Naive thymus-derived CD8-positive, alpha-beta T cell (primary cell): ENCODE measurements at regions not wholly inside any gene's neighbourhood (a gene's known extent, or its start where the extent isn't known, plus 50 kb on each side); places are given as distances from the start of the nearest gene placed in this dataset.

Experiments
- ATAC-seq, 2 donors: fragments of 150-1000 bp; cut with Tn5 transposase in 1 of 2; sonication (Bioruptor Pico), chemical (Tn5 transposase) in 1 of 2; 1 replicate in 1 of 2; 2 replicates in 1 of 2; pipeline ENCODE4 v1.10.0; 2021; ENCODE audit warnings: mild to moderate bottlenecking in 2 of 2, moderate library complexity in 2 of 2
- POLR2A ChIA-PET: fragments of 350-600 bp; sonication (Branson Sonifier 250); formaldehyde crosslinking; loops from one replicate; lab custom pipeline; 2021; ENCODE audit warnings: antibody characterized with exemption; lab: Charles Lee
- DNase-seq, 10 donors: peaks; one replicate each; pipeline versions ENCODE4 v3.0.0 to v3.0.0-alpha.2; 2020 to 2022
- H3K27ac Mint-ChIP-seq, 10 donors: one replicate each; pipeline ENCODE4 v1.8.0; 2020 to 2022; ENCODE audit warnings: mild to moderate bottlenecking in 10 of 10, mixed read lengths in 10 of 10, moderate library complexity in 4 of 10, inconsistent platforms in 1 of 10
- H3K27me3 Mint-ChIP-seq, 5 donors: one replicate each; pipeline ENCODE4 v1.8.0; 2021 to 2022; ENCODE audit warnings: mixed read lengths in 5 of 5
- H3K36me3 Mint-ChIP-seq, 3 donors: one replicate each; pipeline ENCODE4 v1.8.0; 2020 to 2022; ENCODE audit warnings: mixed read lengths in 3 of 3, mild to moderate bottlenecking in 2 of 3, inconsistent platforms in 1 of 3
- H3K4me1 Mint-ChIP-seq, 4 donors: one replicate each; pipeline ENCODE4 v1.8.0; 2021 to 2022; ENCODE audit warnings: mixed read lengths in 4 of 4
- H3K4me3 Mint-ChIP-seq, 10 donors: one replicate each; pipeline ENCODE4 v1.8.0; 2020 to 2022; ENCODE audit warnings: mild to moderate bottlenecking in 10 of 10, mixed read lengths in 10 of 10, moderate library complexity in 6 of 10, inconsistent platforms in 1 of 10
- H3K9me3 Mint-ChIP-seq, 9 donors: one replicate each; pipeline ENCODE4 v1.8.0; 2020 to 2022; ENCODE audit warnings: mixed read lengths in 9 of 9, mild to moderate bottlenecking in 3 of 9, inconsistent platforms in 1 of 9, moderate library complexity in 1 of 9

GRCh38 chr13:84653915-84654534 lies 771.8 kb upstream of the SLITRK1 start:
- POLR2A ChIA-PET = no interaction called here
- Mint-ChIP-seq H3K4me3 (no peak overlapping the region), H3K36me3 (no peaks in the 10 kb centered on the region), H3K27me3 (no peaks in the 10 kb centered on the region), H3K9me3 (peaks cover 0 to 12% (median 0%) of the 10 kb centered on the region in 9 donors), H3K4me1 (no peaks in the 10 kb centered on the region), H3K27ac (no peak overlapping the region)
- no peak for DNase-seq
- ATAC-seq = no peak

GRCh38 chr13:84651705-84652104 lies 769.4 kb upstream of the SLITRK1 start:
- no peak for DNase-seq
- H3K36me3 Mint-ChIP-seq = no peaks in the 10 kb centered on the region
- ATAC-seq = no peak
- H3K9me3 Mint-ChIP-seq = peaks cover 0 to 12% (median 0%) of the 10 kb centered on the region in 9 donors
- H3K27me3 Mint-ChIP-seq = no peaks in the 10 kb centered on the region
- no peak overlapping the region for H3K4me3 Mint-ChIP-seq
- H3K4me1 Mint-ChIP-seq = no peaks in the 10 kb centered on the region
- POLR2A ChIA-PET = no interaction called here
- H3K27ac Mint-ChIP-seq = no peak overlapping the region

- H3K27ac Mint-ChIP-seq = no peak overlapping the region
- ATAC-seq (no peak), DNase-seq (no peak)
- H3K27me3 Mint-ChIP-seq = no peaks in the 10 kb centered on the region
- POLR2A ChIA-PET = no interaction called here
- H3K4me3 Mint-ChIP-seq = no peak overlapping the region
- peaks cover 0 to 12% (median 0%) of the 10 kb centered on the region in 9 donors for H3K9me3 Mint-ChIP-seq
- H3K36me3 Mint-ChIP-seq = no peaks in the 10 kb centered on the region
- no peaks in the 10 kb centered on the region for H3K4me1 Mint-ChIP-seq
Observed at GRCh38 chr13:84651288-84651687, 769.0 kb upstream of the SLITRK1 start.

GRCh38 chr13:84649853-84650252 lies 767.6 kb upstream of the SLITRK1 start:
- H3K9me3 Mint-ChIP-seq = peaks cover 0 to 12% (median 0%) of the 10 kb centered on the region in 9 donors
- H3K27me3 Mint-ChIP-seq = no peaks in the 10 kb centered on the region
- POLR2A ChIA-PET = no interaction called here
- peak overlapping the region in 1 of 10 donors; percentile 66 for H3K27ac Mint-ChIP-seq
- ATAC-seq = no peak
- no peaks in the 10 kb centered on the region for H3K36me3 Mint-ChIP-seq
- no peak for DNase-seq
- H3K4me1 Mint-ChIP-seq = no peaks in the 10 kb centered on the region
- no peak overlapping the region for H3K4me3 Mint-ChIP-seq

- H3K27me3 Mint-ChIP-seq = no peaks in the 10 kb centered on the region
- no peaks in the 10 kb centered on the region for H3K36me3 Mint-ChIP-seq
- no peak for ATAC-seq
- POLR2A ChIA-PET = no interaction called here
- DNase-seq = no peak
- no peaks in the 10 kb centered on the region for H3K4me1 Mint-ChIP-seq
- H3K9me3 Mint-ChIP-seq = peaks cover 0 to 12% (median 0%) of the 10 kb centered on the region in 9 donors
- H3K27ac Mint-ChIP-seq = no peak overlapping the region
- no peak overlapping the region for H3K4me3 Mint-ChIP-seq
Observed at GRCh38 chr13:84648069-84648640, 765.9 kb upstream of the SLITRK1 start.

- POLR2A ChIA-PET = no interaction called here
- H3K4me1 Mint-ChIP-seq = no peaks in the 10 kb centered on the region
- H3K9me3 Mint-ChIP-seq = peaks cover 0 to 8% (median 0%) of the 10 kb centered on the region in 9 donors
- H3K4me3 Mint-ChIP-seq = no peak overlapping the region
- ATAC-seq (no peak), DNase-seq (no peak)
- no peak overlapping the region for H3K27ac Mint-ChIP-seq
- H3K27me3 Mint-ChIP-seq = no peaks in the 10 kb centered on the region
- no peaks in the 10 kb centered on the region for H3K36me3 Mint-ChIP-seq
Observed at GRCh38 chr13:84646957-84647356, 764.7 kb upstream of the SLITRK1 start.

GRCh38 chr13:84645196-84646012 lies 763.1 kb upstream of the SLITRK1 start:
- Mint-ChIP-seq H3K27ac (no peak overlapping the region), H3K9me3 (peaks cover 0 to 7% (median 0%) of the 10 kb centered on the region in 9 donors), H3K4me1 (no peaks in the 10 kb centered on the region), H3K4me3 (no peak overlapping the region), H3K27me3 (no peaks in the 10 kb centered on the region), H3K36me3 (no peaks in the 10 kb centered on the region)
- POLR2A ChIA-PET = no interaction called here
- DNase-seq (no peak), ATAC-seq (no peak)

- no peaks in the 10 kb centered on the region for H3K27me3 Mint-ChIP-seq
- ATAC-seq = no peak
- no peak overlapping the region for H3K27ac Mint-ChIP-seq
- POLR2A ChIA-PET = no interaction called here
- no peaks in the 10 kb centered on the region for H3K36me3 Mint-ChIP-seq
- H3K4me3 Mint-ChIP-seq = no peak overlapping the region
- no peak for DNase-seq
- H3K9me3 Mint-ChIP-seq = peaks cover 0 to 16% (median 0%) of the 10 kb centered on the region in 9 donors
- H3K4me1 Mint-ChIP-seq = no peaks in the 10 kb centered on the region
Observed at GRCh38 chr13:84641491-84641890, 759.2 kb upstream of the SLITRK1 start.

- POLR2A ChIA-PET = no interaction called here
- no peak for ATAC-seq
- Mint-ChIP-seq H3K4me1 (no peaks in the 10 kb centered on the region), H3K9me3 (peaks cover 0 to 16% (median 0%) of the 10 kb centered on the region in 9 donors), H3K27ac (no peak overlapping the region), H3K27me3 (no peaks in the 10 kb centered on the region), H3K4me3 (no peak overlapping the region), H3K36me3 (no peaks in the 10 kb centered on the region)
- no peak for DNase-seq
Observed at GRCh38 chr13:84640691-84641090, 758.4 kb upstream of the SLITRK1 start.

GRCh38 chr13:84630476-84630875 lies 748.2 kb upstream of the SLITRK1 start:
- Mint-ChIP-seq H3K27me3 (no peaks in the 10 kb centered on the region), H3K9me3 (peaks cover 0 to 21% (median 0%) of the 10 kb centered on the region in 9 donors), H3K27ac (no peak overlapping the region), H3K36me3 (no peaks in the 10 kb centered on the region), H3K4me3 (no peak overlapping the region), H3K4me1 (no peaks in the 10 kb centered on the region)
- POLR2A ChIA-PET = no interaction called here
- DNase-seq (no peak), ATAC-seq (no peak)

GRCh38 chr13:84616864-84617263 lies 734.6 kb upstream of the SLITRK1 start:
- ATAC-seq (no peak), DNase-seq (no peak)
- Mint-ChIP-seq H3K27ac (no peak overlapping the region), H3K4me1 (no peaks in the 10 kb centered on the region), H3K27me3 (no peaks in the 10 kb centered on the region), H3K9me3 (peaks cover 0 to 3% (median 0%) of the 10 kb centered on the region in 9 donors), H3K4me3 (no peak overlapping the region), H3K36me3 (no peaks in the 10 kb centered on the region)
- POLR2A ChIA-PET = no interaction called here

GRCh38 chr13:84609716-84610115 lies 727.4 kb upstream of the SLITRK1 start:
- H3K4me1 Mint-ChIP-seq = no peaks in the 10 kb centered on the region
- H3K27ac Mint-ChIP-seq = no peak overlapping the region
- H3K4me3 Mint-ChIP-seq = no peak overlapping the region
- no peak for ATAC-seq
- H3K36me3 Mint-ChIP-seq = no peaks in the 10 kb centered on the region
- no peak for DNase-seq
- H3K27me3 Mint-ChIP-seq = no peaks in the 10 kb centered on the region
- POLR2A ChIA-PET = no interaction called here
- peaks cover 0 to 9% (median 0%) of the 10 kb centered on the region in 9 donors for H3K9me3 Mint-ChIP-seq

GRCh38 chr13:84607261-84608013 lies 725.2 kb upstream of the SLITRK1 start:
- Mint-ChIP-seq H3K27ac (no peak overlapping the region), H3K9me3 (peaks cover 0 to 12% (median 0%) of the 10 kb centered on the region in 9 donors), H3K27me3 (no peaks in the 10 kb centered on the region), H3K36me3 (no peaks in the 10 kb centered on the region), H3K4me3 (no peak overlapping the region), H3K4me1 (no peaks in the 10 kb centered on the region)
- POLR2A ChIA-PET = no interaction called here
- no peak for DNase-seq
- ATAC-seq = no peak
